Esophagus muscularis mucosa (tissue), 4 donors: ENCODE measurements at regions not wholly inside any gene's neighbourhood (a gene's known extent, or its start where the extent isn't known, plus 50 kb on each side); places are given as distances from the start of the nearest gene placed in this dataset.
"Not testable (repeated sequence)": the region's sequence is repeated elsewhere in the genome, so short reads cannot be mapped to it uniquely, and the experiment has no call there.

Source experiments
- EP300 ChIP-seq: sonication (generic); formaldehyde crosslinking; IDR thresholded peaks from one replicate; pipeline ENCODE4 v1.6.1; 2017; ENCODE audit warnings: antibody characterized with exemption
- POLR2A ChIP-seq: fragments of 450-650 bp; IDR thresholded peaks from one replicate; pipeline ENCODE4 v1.6.1; 2017; ENCODE audit warnings: antibody characterized with exemption, moderate library complexity, mild to moderate bottlenecking, low read depth
- POLR2AphosphoS5 ChIP-seq, 2 donors: sonication (generic); formaldehyde crosslinking; IDR thresholded peaks; one replicate each; pipeline ENCODE4 v1.6.1; 2017; ENCODE audit warnings: antibody characterized with exemption in 2 of 2
- TF ChIP-seq, protein P1 (sequence below), 3 experiments: fragments of 200-600 bp in 2 of 3; fragments of 450-650 bp in 1 of 3; sonication (generic) in 2 of 3; IDR thresholded peaks; one replicate each; pipeline ENCODE4 v1.5.1; 2017 to 2019; ENCODE audit warnings: antibody characterized with exemption in 3 of 3, mild to moderate bottlenecking in 2 of 3, moderate library complexity in 1 of 3

DNA sequence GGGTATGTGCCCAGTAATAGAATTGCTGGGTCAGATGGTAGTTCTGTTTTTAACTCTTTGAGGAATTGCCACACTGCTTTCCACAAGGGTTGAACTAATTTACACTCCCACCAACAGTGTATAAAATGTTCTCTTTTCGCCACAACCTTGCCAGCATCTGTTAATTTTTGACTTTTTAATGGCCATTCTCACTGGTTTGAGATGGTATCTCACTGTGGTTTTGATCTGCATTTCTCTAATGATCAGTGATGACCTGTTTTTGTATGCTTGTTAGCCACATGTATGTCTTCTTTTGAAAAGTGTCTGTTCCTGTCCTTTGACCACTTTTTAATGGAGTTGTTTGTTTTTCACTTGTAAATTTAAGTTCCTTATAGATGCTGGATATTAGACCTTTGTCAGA is 486.2 kb upstream of the TNP1 start:
- TF ChIP-seq, protein P1, sequence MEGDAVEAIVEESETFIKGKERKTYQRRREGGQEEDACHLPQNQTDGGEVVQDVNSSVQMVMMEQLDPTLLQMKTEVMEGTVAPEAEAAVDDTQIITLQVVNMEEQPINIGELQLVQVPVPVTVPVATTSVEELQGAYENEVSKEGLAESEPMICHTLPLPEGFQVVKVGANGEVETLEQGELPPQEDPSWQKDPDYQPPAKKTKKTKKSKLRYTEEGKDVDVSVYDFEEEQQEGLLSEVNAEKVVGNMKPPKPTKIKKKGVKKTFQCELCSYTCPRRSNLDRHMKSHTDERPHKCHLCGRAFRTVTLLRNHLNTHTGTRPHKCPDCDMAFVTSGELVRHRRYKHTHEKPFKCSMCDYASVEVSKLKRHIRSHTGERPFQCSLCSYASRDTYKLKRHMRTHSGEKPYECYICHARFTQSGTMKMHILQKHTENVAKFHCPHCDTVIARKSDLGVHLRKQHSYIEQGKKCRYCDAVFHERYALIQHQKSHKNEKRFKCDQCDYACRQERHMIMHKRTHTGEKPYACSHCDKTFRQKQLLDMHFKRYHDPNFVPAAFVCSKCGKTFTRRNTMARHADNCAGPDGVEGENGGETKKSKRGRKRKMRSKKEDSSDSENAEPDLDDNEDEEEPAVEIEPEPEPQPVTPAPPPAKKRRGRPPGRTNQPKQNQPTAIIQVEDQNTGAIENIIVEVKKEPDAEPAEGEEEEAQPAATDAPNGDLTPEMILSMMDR (IDR thresholded peaks at IDR 0.05) = not testable (repeated sequence)
- TF ChIP-seq POLR2A; POLR2AphosphoS5 (IDR thresholded peaks at IDR 0.05); EP300: not testable (repeated sequence)
